Trophoblast cell (in vitro differentiated cells and primary cell): ENCODE measurements at regions not wholly inside any gene's neighbourhood (a gene's known extent, or its start where the extent isn't known, plus 50 kb on each side); places are given as distances from the start of the nearest gene placed in this dataset.

Experiments used
- DNase-seq, 2 donors: peaks; one replicate each; pipeline ENCODE4 v3.0.0-alpha.2; 2016
- H2AFZ ChIP-seq: 2 replicates; pipeline ENCODE4 v1.6.1; 2013; ENCODE audit warnings: low read length, moderate library complexity, mild to moderate bottlenecking; ENCODE audit not compliant: insufficient read depth, poor library complexity
- H2AK5ac ChIP-seq: 2 replicates; pipeline ENCODE4 v1.6.1; 2013; ENCODE audit warnings: mild to moderate bottlenecking, low read length
- H2BK120ac ChIP-seq: 2 replicates; pipeline ENCODE4 v1.6.1; 2013; ENCODE audit warnings: low read length, mild to moderate bottlenecking, moderate library complexity; ENCODE audit not compliant: insufficient read depth, poor library complexity
- H2BK12ac ChIP-seq: 2 replicates; pipeline ENCODE4 v1.6.1; 2013; ENCODE audit warnings: mild to moderate bottlenecking, low read length, moderate library complexity
- H2BK5ac ChIP-seq: 2 replicates; pipeline ENCODE4 v1.6.1; 2013; ENCODE audit warnings: low read length, low read depth, moderate library complexity, mild to moderate bottlenecking; ENCODE audit not compliant: poor library complexity
- H3K14ac ChIP-seq: 2 replicates; pipeline ENCODE4 v1.6.1; 2013; ENCODE audit warnings: mild to moderate bottlenecking, low read length
- H3K18ac ChIP-seq: 2 replicates; pipeline ENCODE4 v1.6.1; 2013; ENCODE audit warnings: mild to moderate bottlenecking, low read length
- H3K23ac ChIP-seq: 2 replicates; pipeline ENCODE4 v1.6.1; 2013; ENCODE audit warnings: low read length
- H3K27ac ChIP-seq: 2 replicates; pipeline ENCODE4 v1.5.1; 2013; ENCODE audit warnings: low read depth, mild to moderate bottlenecking, inconsistent platforms, low read length, moderate library complexity
- H3K27me3 ChIP-seq: 2 replicates; pipeline ENCODE4 v1.6.1; 2013; ENCODE audit warnings: inconsistent platforms, mild to moderate bottlenecking, low read length, moderate library complexity; ENCODE audit not compliant: insufficient read depth
- H3K36me3 ChIP-seq, 2 experiments: 1 replicate in 1 of 2; 2 replicates in 1 of 2; pipeline ENCODE4 v1.6.1; 2013; ENCODE audit warnings: low read length in 2 of 2, mild to moderate bottlenecking in 2 of 2, moderate library complexity in 1 of 2; ENCODE audit not compliant: insufficient read depth in 2 of 2, control insufficient read depth in 1 of 2
- H3K4ac ChIP-seq: 2 replicates; pipeline ENCODE4 v1.6.1; 2013; ENCODE audit warnings: low read depth, mild to moderate bottlenecking, low read length, moderate library complexity
- H3K4me1 ChIP-seq, 2 experiments: 1 replicate in 1 of 2; 2 replicates in 1 of 2; pipeline ENCODE4 v1.6.1; 2013; ENCODE audit warnings: low read length in 2 of 2, mild to moderate bottlenecking in 2 of 2, moderate library complexity in 1 of 2; ENCODE audit not compliant: insufficient read depth in 2 of 2, control insufficient read depth in 1 of 2
- H3K4me2 ChIP-seq: 2 replicates; pipeline ENCODE4 v1.6.1; 2013; ENCODE audit warnings: inconsistent platforms, mild to moderate bottlenecking, low read length, moderate library complexity
- H3K4me3 ChIP-seq: 2 replicates; pipeline ENCODE4 v1.5.1; 2013; ENCODE audit warnings: mild to moderate bottlenecking, low read depth, low read length, inconsistent platforms
- H3K79me1 ChIP-seq: one replicate; pipeline ENCODE4 v1.6.1; 2013; ENCODE audit warnings: low read length
- H3K79me2 ChIP-seq: 2 replicates; pipeline ENCODE4 v1.6.1; 2013; ENCODE audit warnings: low read length, mild to moderate bottlenecking; ENCODE audit not compliant: control insufficient read depth, insufficient read depth, poor library complexity
- H3K9ac ChIP-seq: 2 replicates; pipeline ENCODE4 v1.6.1; 2013; ENCODE audit warnings: mild to moderate bottlenecking, low read length
- H3K9me3 ChIP-seq: 2 replicates; pipeline ENCODE4 v1.6.1; 2013; ENCODE audit warnings: low read depth, mild to moderate bottlenecking, control low read depth, inconsistent platforms, low read length; ENCODE audit not compliant: insufficient read depth
- H4K12ac ChIP-seq: 2 replicates; pipeline ENCODE4 v1.6.1; 2013; ENCODE audit warnings: low read depth, mild to moderate bottlenecking, low read length, moderate library complexity
- H4K8ac ChIP-seq: 2 replicates; pipeline ENCODE4 v1.6.1; 2013; ENCODE audit warnings: low read depth, mild to moderate bottlenecking, low read length, moderate library complexity
- H4K91ac ChIP-seq: one replicate; pipeline ENCODE4 v1.6.1; 2013; ENCODE audit warnings: low read depth, mild to moderate bottlenecking, low read length, moderate library complexity
- WGBS: extraction: QIAGEN DNeasy Blood & Tissue Kit; methylation state at CpG from one replicate; pipeline ENCODE4 v1.1.7; 2013; ENCODE audit warnings: missing lambda C conversion rate; ENCODE audit not compliant: insufficient read length, insufficient coverage; ENCODE audit errors: extremely low coverage; 5-methylcytosine and 5-hydroxymethylcytosine counted together

- Histone ChIP-seq H3K4ac (no peak overlapping the region), H3K27me3 (no peaks in the 10 kb centered on the region), H3K9ac (no peak overlapping the region), H2BK120ac (no peak overlapping the region), H3K36me3 (no peaks in the 10 kb centered on the region), H4K91ac (no peak overlapping the region), H3K4me3 (peak overlapping the region; percentile 29), H4K12ac (no peak overlapping the region), H3K4me1 (peaks cover 2 to 10% of the 10 kb centered on the region in 2 experiments), H2AFZ (no peak overlapping the region), H3K79me2 (no peaks in the 10 kb centered on the region), H3K9me3 (no peaks in the 10 kb centered on the region), H3K18ac (no peak overlapping the region), H3K23ac (no peak overlapping the region), H3K4me2 (no peak overlapping the region), H2BK12ac (no peak overlapping the region), H3K14ac (no peak overlapping the region), H4K8ac (no peak overlapping the region), H2AK5ac (no peak overlapping the region), H3K27ac (no peak overlapping the region), H3K79me1 (no peaks in the 10 kb centered on the region), H2BK5ac (no peak overlapping the region)
- WGBS, result no CpG with 5 or more reads among the region's 7 CpGs
- DNase-seq, result no peak
These were observed 63.9 kb upstream of the B3GAT1 start for GRCh38 chr11:134475951-134476350.

DNA sequence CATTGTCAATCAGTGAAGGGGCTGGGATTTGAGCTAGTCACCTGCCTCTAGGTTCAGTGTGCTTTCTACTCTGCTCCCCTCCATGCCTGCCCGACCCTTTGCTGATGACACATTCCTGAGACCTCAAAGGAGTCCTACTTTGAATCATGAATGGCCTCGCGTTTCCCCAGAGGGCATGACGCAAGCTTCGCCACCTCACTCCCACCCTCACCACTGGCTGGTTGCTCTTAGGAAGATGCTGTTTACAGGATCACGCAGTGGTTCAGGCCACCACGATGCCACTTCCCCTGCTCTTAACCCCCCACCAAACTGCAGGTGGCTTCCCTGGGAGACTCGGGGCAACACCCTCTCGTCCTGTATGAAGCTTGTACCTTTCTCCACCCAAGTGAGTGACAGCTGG, 62.9 kb upstream of the B3GAT1 start:
- no peak overlapping the region for H2BK120ac ChIP-seq
- H2BK5ac ChIP-seq, result no peak overlapping the region
- no peak overlapping the region for H3K4me2 ChIP-seq
- no peak overlapping the region for H4K8ac ChIP-seq
- H4K91ac ChIP-seq, result no peak overlapping the region
- H3K36me3 ChIP-seq, result no peaks in the 10 kb centered on the region
- no peak overlapping the region for H3K4me3 ChIP-seq
- H3K9ac ChIP-seq, result no peak overlapping the region
- H2AK5ac ChIP-seq, result no peak overlapping the region
- H2AFZ ChIP-seq, result no peak overlapping the region
- peaks cover 2 to 10% of the 10 kb centered on the region in 2 experiments for H3K4me1 ChIP-seq
- no peak overlapping the region for H3K27ac ChIP-seq
- H2BK12ac ChIP-seq, result no peak overlapping the region
- no peak for DNase-seq
- no peak overlapping the region for H4K12ac ChIP-seq
- no peak overlapping the region for H3K18ac ChIP-seq
- H3K9me3 ChIP-seq, result no peaks in the 10 kb centered on the region
- H3K4ac ChIP-seq, result no peak overlapping the region
- no peak overlapping the region for H3K14ac ChIP-seq
- no CpG with 5 or more reads among the region's 9 CpGs for WGBS
- no peaks in the 10 kb centered on the region for H3K79me1 ChIP-seq
- no peaks in the 10 kb centered on the region for H3K79me2 ChIP-seq
- no peak overlapping the region for H3K23ac ChIP-seq
- no peaks in the 10 kb centered on the region for H3K27me3 ChIP-seq

GRCh38 chr11:134474070-134474860, 62.2 kb upstream of the B3GAT1 start:
- Histone ChIP-seq H3K79me2 (no peaks in the 10 kb centered on the region), H3K27ac (no peak overlapping the region), H2BK120ac (no peak overlapping the region), H3K23ac (no peak overlapping the region), H3K4me1 (peaks cover 0 to 3% of the 10 kb centered on the region in 2 experiments), H2BK12ac (no peak overlapping the region), H4K8ac (no peak overlapping the region), H3K27me3 (no peaks in the 10 kb centered on the region), H2BK5ac (no peak overlapping the region), H3K18ac (no peak overlapping the region), H3K9ac (no peak overlapping the region), H2AK5ac (no peak overlapping the region), H4K12ac (no peak overlapping the region), H3K4me2 (no peak overlapping the region), H3K4me3 (no peak overlapping the region), H3K36me3 (no peaks in the 10 kb centered on the region), H3K4ac (no peak overlapping the region), H3K9me3 (no peaks in the 10 kb centered on the region), H2AFZ (no peak overlapping the region), H3K79me1 (no peaks in the 10 kb centered on the region), H4K91ac (no peak overlapping the region), H3K14ac (no peak overlapping the region)
- WGBS, result no CpG with 5 or more reads among the region's 21 CpGs
- no peak for DNase-seq

DNA sequence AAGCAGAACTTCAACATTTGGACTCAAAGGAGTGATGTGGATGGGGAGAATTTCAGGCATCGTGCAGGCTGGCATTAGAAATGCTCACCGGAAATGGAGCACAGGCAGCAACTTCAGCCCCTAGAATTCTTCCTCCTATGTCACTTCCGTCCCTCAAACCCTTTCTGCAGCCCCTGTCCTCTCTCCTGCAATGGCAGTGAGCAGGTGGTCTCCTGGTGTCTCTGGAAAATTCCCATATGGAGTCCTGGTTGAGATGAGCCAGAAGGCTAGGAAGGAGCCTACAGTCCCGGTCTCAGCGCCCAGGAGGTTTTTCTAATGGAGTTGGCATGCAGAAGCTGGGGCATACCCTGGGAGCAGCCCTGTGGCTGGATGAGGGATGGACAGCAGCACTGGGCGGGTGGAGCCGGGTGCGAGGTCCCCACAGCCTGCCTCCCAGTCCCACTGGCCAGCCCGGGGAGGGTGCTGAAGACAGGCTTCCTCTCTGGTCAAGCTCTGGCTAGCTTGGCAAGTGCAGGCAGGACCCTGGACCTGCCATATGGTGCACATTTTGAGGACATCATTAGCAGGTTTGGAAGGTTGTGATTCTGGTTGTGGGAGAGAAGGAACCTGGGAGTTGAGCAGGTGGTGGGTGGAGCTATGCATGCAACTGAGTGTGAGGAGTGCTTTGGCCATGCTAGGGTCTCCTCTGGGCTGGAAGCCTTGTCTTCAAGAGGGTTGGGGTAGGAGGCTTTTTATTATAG, 59.8 kb upstream of the B3GAT1 start:
- no CpG with 5 or more reads among the region's 9 CpGs for WGBS
- H2AFZ ChIP-seq, result no peak overlapping the region
- no peak overlapping the region for H3K18ac ChIP-seq

More for the DNA sequence above, 59.8 kb upstream of the B3GAT1 start:
- no peaks in the 10 kb centered on the region for H3K4me1 ChIP-seq
- no peak overlapping the region for H3K9ac ChIP-seq
- no peak overlapping the region for H4K12ac ChIP-seq
- no peak overlapping the region for H2BK120ac ChIP-seq
- H2BK5ac ChIP-seq, result no peak overlapping the region
- no peak overlapping the region for H4K91ac ChIP-seq
- no peaks in the 10 kb centered on the region for H3K36me3 ChIP-seq
- H2AK5ac ChIP-seq, result no peak overlapping the region
- DNase-seq, result no peak
- H3K4me3 ChIP-seq, result no peak overlapping the region
- H3K79me1 ChIP-seq, result no peaks in the 10 kb centered on the region
- H3K4me2 ChIP-seq, result no peak overlapping the region
- no peaks in the 10 kb centered on the region for H3K27me3 ChIP-seq
- no peak overlapping the region for H4K8ac ChIP-seq
- H3K14ac ChIP-seq, result no peak overlapping the region
- H2BK12ac ChIP-seq, result no peak overlapping the region
- H3K23ac ChIP-seq, result no peak overlapping the region
- H3K9me3 ChIP-seq, result no peaks in the 10 kb centered on the region
- no peak overlapping the region for H3K27ac ChIP-seq
- no peak overlapping the region for H3K4ac ChIP-seq
- H3K79me2 ChIP-seq, result no peaks in the 10 kb centered on the region
